Gastrocnemius medialis (tissue), 4 donors: ENCODE measurements at regions not wholly inside any gene's neighbourhood (a gene's known extent, or its start where the extent isn't known, plus 50 kb on each side); places are given as distances from the start of the nearest gene placed in this dataset.

Experiments
- ATAC-seq, 2 donors: fragments of 150-250 bp; one replicate each; pipeline ENCODE4 v1.9.1; 2016
- DNase-seq, 2 donors: peaks; one replicate each; pipeline ENCODE4 v3.0.0-alpha.2; 2019
- H3K27ac ChIP-seq, 4 donors: fragments of 200-600 bp; sonication (generic); 1 replicate in 1 of 4; 2 replicates in 3 of 4; pipeline ENCODE4 v1.5.1; 2016 to 2018; ENCODE audit warnings: mild to moderate bottlenecking in 2 of 4, moderate library complexity in 1 of 4
- H3K27me3 ChIP-seq, 3 donors: fragments of 200-600 bp; sonication (generic) in 2 of 3; 1 replicate in 1 of 3; 2 replicates in 2 of 3; pipeline versions ENCODE4 v1.5.1 to v1.6.0; 2016 to 2019; ENCODE audit warnings: mild to moderate bottlenecking in 1 of 3, moderate library complexity in 1 of 3
- H3K36me3 ChIP-seq, 2 donors: fragments of 200-600 bp; sonication (generic) in 1 of 2; one replicate each; pipeline ENCODE4 v1.5.1; 2017 to 2018
- H3K4me1 ChIP-seq, 2 donors: fragments of 200-600 bp; sonication (generic) in 1 of 2; one replicate each; pipeline ENCODE4 v1.5.1; 2016 to 2017; ENCODE audit warnings: mild to moderate bottlenecking in 2 of 2
- H3K4me3 ChIP-seq, 4 donors: fragments of 200-600 bp; sonication (generic) in 3 of 4; 1 replicate in 1 of 4; 2 replicates in 3 of 4; pipeline ENCODE4 v1.5.1; 2016 to 2019; ENCODE audit warnings: mild to moderate bottlenecking in 2 of 4
- H3K9me3 ChIP-seq, 3 donors: fragments of 200-600 bp; sonication (generic) in 2 of 3; 1 replicate in 1 of 3; 2 replicates in 2 of 3; pipeline ENCODE4 v1.5.1; 2016 to 2019
- CTCF ChIP-seq, 5 experiments: fragments of 450-650 bp in 3 of 5; fragments of 200-600 bp in 2 of 5; sonication (generic) in 2 of 5; IDR thresholded peaks in 4 of 5; conservative IDR thresholded peaks in 1 of 5; 1 replicate in 4 of 5; 2 replicates in 1 of 5; pipeline ENCODE4 v1.5.1; 2016 to 2019; ENCODE audit warnings: antibody characterized with exemption in 5 of 5, mild to moderate bottlenecking in 3 of 5, moderate library complexity in 3 of 5
- POLR2A ChIP-seq, 2 donors: fragments of 450-650 bp; IDR thresholded peaks; one replicate each; pipeline ENCODE4 v1.6.1; 2017; ENCODE audit warnings: antibody characterized with exemption in 2 of 2, mild to moderate bottlenecking in 2 of 2, moderate library complexity in 2 of 2
- in situ Hi-C, 4 donors: fragments of 200-750 bp; cut with MboI; loops; one replicate each; pipeline versions ENCODE4 v1.15.0 to v1.8.0; 2017; ENCODE audit warnings: low sequenced_read_pairs in 4 of 4
- intact Hi-C: fragments of 100-400 bp; cut with DNase I; formaldehyde crosslinking; loops from one replicate; pipeline ENCODE4 v1.15.1; 2023; ENCODE audit warnings: low total_unique reads

DNA sequence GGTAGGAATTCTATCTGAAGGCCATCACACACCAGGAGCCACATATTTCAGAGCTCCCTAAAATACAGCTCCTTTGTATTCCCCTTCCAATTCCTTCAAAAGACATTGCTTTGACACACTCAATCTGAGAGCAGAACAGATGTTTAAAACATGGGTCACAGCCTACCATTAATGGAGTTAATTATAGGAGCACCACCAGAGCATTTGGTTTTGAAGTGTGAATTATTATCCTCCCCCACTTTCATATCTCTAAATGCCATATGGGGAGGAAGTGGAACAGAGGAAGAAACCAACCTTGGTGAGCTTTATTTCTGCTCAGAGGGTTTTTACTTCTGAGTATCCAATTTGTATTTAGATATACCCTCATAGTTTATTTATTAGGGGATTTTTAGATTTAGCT lies 50.7 kb upstream of the TNFRSF21 start:
- H3K4me3 ChIP-seq = no peak overlapping the region
- no peaks in the 10 kb centered on the region for H3K4me1 ChIP-seq
- H3K36me3 ChIP-seq = no peaks in the 10 kb centered on the region
- no peak for TF ChIP-seq POLR2A (IDR thresholded peaks at IDR 0.05)
- TF ChIP-seq CTCF (IDR thresholded peaks at IDR 0.05 in 4 of 5, conservative IDR thresholded peaks at IDR 0.05 in 1 of 5) = no peak
- no peaks in the 10 kb centered on the region for H3K9me3 ChIP-seq
- ATAC-seq = no peak
- H3K27ac ChIP-seq = no peak overlapping the region
- DNase-seq = no peak
- intact Hi-C loops (no loop called here), in situ Hi-C loops (no loop called here)
- no peaks in the 10 kb centered on the region for H3K27me3 ChIP-seq

DNA sequence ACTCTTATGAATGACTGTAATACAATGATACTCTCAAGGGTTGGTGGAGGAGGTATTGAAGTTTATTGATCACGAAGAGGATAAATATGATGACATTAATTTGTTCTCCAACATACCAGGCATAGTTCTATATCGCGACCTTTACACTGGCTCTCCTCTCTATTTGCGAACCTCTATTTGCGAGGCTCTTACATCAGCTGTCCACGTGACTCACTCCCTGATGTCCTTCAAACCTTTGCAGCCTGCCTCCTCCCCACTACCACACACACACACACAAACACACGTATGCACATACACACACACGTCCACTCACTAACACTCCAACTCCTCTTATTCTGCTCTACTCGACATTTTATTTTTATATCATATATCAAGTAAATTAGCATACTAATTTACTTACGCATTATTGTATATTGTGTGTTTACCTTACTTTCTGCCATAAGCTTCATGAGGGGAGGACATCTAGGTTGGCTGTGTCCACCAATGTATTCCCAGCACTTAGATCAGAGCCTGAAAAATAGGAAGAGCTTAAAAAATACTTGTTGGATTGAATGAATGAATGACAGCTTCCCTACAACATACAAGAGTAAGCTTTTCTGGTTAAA lies 53.3 kb upstream of the TNFRSF21 start:
- DNase-seq (no peak), ATAC-seq (no peak)
- Histone ChIP-seq H3K27me3 (no peaks in the 10 kb centered on the region), H3K4me3 (no peak overlapping the region), H3K36me3 (no peaks in the 10 kb centered on the region), H3K9me3 (no peaks in the 10 kb centered on the region), H3K4me1 (no peaks in the 10 kb centered on the region), H3K27ac (no peak overlapping the region)
- intact Hi-C loops (no loop called here), in situ Hi-C loops (no loop called here)
- TF ChIP-seq POLR2A (IDR thresholded peaks at IDR 0.05) (no peak), CTCF (IDR thresholded peaks at IDR 0.05 in 4 of 5, conservative IDR thresholded peaks at IDR 0.05 in 1 of 5) (no peak)

DNA sequence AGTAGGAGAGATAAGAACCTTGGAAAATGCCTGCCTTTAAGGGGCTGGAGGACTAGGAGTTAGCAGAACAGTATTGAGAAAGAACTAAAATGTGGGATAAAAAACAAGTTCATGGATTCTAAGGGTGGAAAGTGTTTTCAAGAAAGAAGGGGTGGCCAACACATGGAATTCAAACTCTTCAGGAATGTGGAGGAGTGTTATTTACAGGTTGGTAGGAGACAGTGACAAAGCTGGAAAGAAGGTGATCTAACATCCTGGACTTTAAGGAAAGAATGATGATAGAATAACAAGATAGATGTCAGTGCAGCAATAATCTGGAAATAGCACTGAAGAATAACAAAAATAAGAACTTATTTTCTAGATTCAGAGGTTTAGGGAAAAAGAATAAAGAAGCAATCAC lies 54.0 kb upstream of the TNFRSF21 start:
- TF ChIP-seq CTCF (IDR thresholded peaks at IDR 0.05 in 4 of 5, conservative IDR thresholded peaks at IDR 0.05 in 1 of 5) = no peak
- TF ChIP-seq POLR2A (IDR thresholded peaks at IDR 0.05) = no peak
- Histone ChIP-seq H3K27me3 (no peaks in the 10 kb centered on the region), H3K27ac (no peak overlapping the region), H3K4me1 (no peaks in the 10 kb centered on the region), H3K36me3 (no peaks in the 10 kb centered on the region), H3K4me3 (no peak overlapping the region), H3K9me3 (no peaks in the 10 kb centered on the region)
- DNase-seq (no peak), ATAC-seq (no peak)
- intact Hi-C loops = no loop called here
- in situ Hi-C loops = no loop called here

GRCh38 chr6:47366335-47366890 lies 56.7 kb upstream of the TNFRSF21 start:
- ATAC-seq (no peak), DNase-seq (no peak)
- H3K27me3 ChIP-seq = no peaks in the 10 kb centered on the region
- H3K4me1 ChIP-seq = no peaks in the 10 kb centered on the region
- no peaks in the 10 kb centered on the region for H3K36me3 ChIP-seq
- no peak overlapping the region for H3K27ac ChIP-seq
- no peak overlapping the region for H3K4me3 ChIP-seq
- intact Hi-C loops = no loop called here
- H3K9me3 ChIP-seq = no peaks in the 10 kb centered on the region
- in situ Hi-C loops = no loop called here
- TF ChIP-seq CTCF (IDR thresholded peaks at IDR 0.05 in 4 of 5, conservative IDR thresholded peaks at IDR 0.05 in 1 of 5) = no peak
- TF ChIP-seq POLR2A (IDR thresholded peaks at IDR 0.05) = no peak
